22Rv1 (cell line): ENCODE measurements at regions not wholly inside any gene's neighbourhood (a gene's known extent, or its start where the extent isn't known, plus 50 kb on each side); places are given as distances from the start of the nearest gene placed in this dataset.

Experiments used
- CTCF ChIP-seq: fragments of 450-650 bp; IDR thresholded peaks from 2 replicates; pipeline ENCODE4 v1.5.1; 2017; ENCODE audit warnings: mild to moderate bottlenecking
- ZFX ChIP-seq: fragments of 450-650 bp; IDR thresholded peaks from 2 replicates; pipeline ENCODE4 v1.6.1; 2017; ENCODE audit warnings: antibody characterized with exemption, borderline replicate concordance

GRCh38 chr4:10317345-10317744 is 139.9 kb downstream of the ZNF518B start:
- TF ChIP-seq CTCF (no peak), ZFX (no peak)
